SJSA1 (cell line): ENCODE measurements at regions not wholly inside any gene's neighbourhood (a gene's known extent, or its start where the extent isn't known, plus 50 kb on each side); places are given as distances from the start of the nearest gene placed in this dataset.

ENCODE experiments used
- DNase-seq, 2 experiments: peaks; one replicate each; pipeline ENCODE4 v3.0.0-alpha.2; 2015 to 2020; ENCODE audit warnings: low spot score in 2 of 2, low read depth in 1 of 2
- H3K27ac ChIP-seq: fragments of 250-450 bp; sonication (Bioruptor Pico); 2 replicates; pipeline ENCODE4 v1.5.1; 2020; ENCODE audit warnings: mild to moderate bottlenecking, moderate library complexity
- H3K27me3 ChIP-seq: fragments of 250-450 bp; sonication (Bioruptor Pico); replicated peaks from 2 replicates; pipeline ENCODE4 v1.5.1; 2020; ENCODE audit warnings: mild to moderate bottlenecking, moderate library complexity
- H3K36me3 ChIP-seq: fragments of 250-450 bp; sonication (Bioruptor Pico); 2 replicates; pipeline ENCODE4 v1.5.1; 2020; ENCODE audit warnings: mild to moderate bottlenecking
- H3K4me1 ChIP-seq: fragments of 250-450 bp; sonication (Bioruptor Pico); replicated peaks from 2 replicates; pipeline ENCODE4 v1.6.1; 2021; ENCODE audit warnings: mild to moderate bottlenecking
- H3K4me3 ChIP-seq: fragments of 250-450 bp; sonication (Bioruptor Pico); 2 replicates; pipeline ENCODE4 v1.5.1; 2020; ENCODE audit warnings: mild to moderate bottlenecking
- H3K9me3 ChIP-seq: fragments of 250-450 bp; sonication (Bioruptor Pico); replicated peaks from 2 replicates; pipeline ENCODE4 v1.5.1; 2020; ENCODE audit warnings: mild to moderate bottlenecking

DNA sequence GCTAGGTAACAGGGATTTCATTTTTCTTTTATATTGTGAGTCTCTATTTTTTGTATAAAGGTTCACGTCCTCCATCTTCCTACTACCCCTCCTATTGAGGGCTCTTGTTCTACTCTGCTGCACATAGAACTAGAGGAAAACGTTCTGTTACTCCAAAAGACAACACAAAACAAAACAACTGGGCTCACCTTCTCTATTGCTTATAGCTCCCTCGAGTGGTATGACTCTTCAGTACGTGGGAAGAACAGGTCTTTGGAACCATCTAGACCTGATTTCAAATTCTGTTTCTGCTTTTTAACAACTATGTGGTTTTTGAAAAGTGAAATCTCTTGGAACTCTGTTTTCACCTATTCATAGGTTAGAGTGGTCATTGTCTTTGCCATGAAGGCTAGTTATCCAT, 515.3 kb downstream of the SOX2 start:
- Histone ChIP-seq H3K36me3 (no peaks in the 10 kb centered on the region), H3K27ac (no peak overlapping the region), H3K4me3 (no peak overlapping the region), H3K27me3 (no peaks in the 10 kb centered on the region), H3K9me3 (no peaks in the 10 kb centered on the region), H3K4me1 (no peaks in the 10 kb centered on the region)
- DNase-seq = no peak

DNA sequence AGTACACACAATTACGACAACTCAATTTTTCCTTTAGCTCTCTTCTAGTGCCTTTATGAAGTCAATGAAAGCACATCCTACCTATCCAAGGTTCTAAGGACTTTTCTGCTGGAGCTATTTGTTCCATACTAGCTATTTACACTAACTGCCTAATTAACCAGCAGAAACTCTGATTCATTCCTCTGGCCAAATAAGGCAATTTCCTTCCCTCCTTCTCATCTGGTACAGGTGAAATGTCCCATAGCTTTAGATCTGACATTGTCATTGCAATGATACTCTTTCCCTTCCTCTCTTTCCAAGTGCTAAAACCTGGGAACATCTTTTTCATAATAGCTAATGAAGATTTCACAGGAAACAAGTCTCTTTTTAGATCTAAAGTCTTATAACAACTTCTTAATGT, 521.7 kb downstream of the SOX2 start:
- Histone ChIP-seq H3K4me1 (no peaks in the 10 kb centered on the region), H3K4me3 (no peak overlapping the region)
- DNase-seq = no peak

DNA sequence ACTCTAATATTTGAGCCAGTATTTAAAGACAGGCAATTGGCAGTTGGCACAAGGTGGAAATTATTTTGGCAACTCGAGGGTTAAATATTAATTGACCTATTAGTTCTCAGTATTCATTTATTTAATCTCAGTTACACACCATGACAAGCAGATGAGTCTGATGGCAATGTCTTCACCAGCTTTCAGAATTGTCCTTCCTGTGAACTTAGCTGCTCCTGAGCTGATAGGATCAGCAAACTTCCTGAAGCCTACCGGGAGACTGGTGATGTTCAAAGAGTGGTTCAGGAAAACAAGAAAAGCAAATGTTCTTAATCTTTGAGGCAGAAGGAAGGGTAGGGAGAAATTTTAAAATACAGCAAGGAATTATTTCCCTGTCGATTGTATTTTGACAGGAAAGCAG, 522.2 kb downstream of the SOX2 start:
- DNase-seq = no peak
- Histone ChIP-seq H3K36me3 (no peaks in the 10 kb centered on the region), H3K4me1 (no peaks in the 10 kb centered on the region), H3K9me3 (no peaks in the 10 kb centered on the region), H3K4me3 (no peak overlapping the region), H3K27ac (no peak overlapping the region), H3K27me3 (no peaks in the 10 kb centered on the region)

More for the DNA sequence above, 521.7 kb downstream of the SOX2 start:
- H3K9me3 ChIP-seq = no peaks in the 10 kb centered on the region
- H3K27me3 ChIP-seq = no peaks in the 10 kb centered on the region
- H3K36me3 ChIP-seq = no peaks in the 10 kb centered on the region
- no peak overlapping the region for H3K27ac ChIP-seq

DNA sequence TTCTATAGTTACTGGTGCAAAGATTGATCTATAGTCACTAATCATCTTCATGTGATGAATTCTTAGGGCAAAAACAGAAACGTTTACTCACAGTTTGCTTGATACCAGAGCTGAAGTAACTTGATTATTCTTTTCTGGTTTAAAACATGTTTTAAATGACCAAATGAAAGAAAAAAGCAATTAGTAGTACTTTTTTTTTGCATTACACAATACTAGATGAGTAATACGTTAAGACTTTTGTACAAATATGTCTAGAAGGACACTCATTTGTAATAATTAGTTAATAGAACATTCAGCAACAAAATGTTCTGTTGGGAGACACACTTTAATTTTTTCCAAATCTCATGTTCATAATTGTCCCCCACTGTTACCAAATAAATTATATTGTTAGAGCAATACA, 523.2 kb downstream of the SOX2 start:
- Histone ChIP-seq H3K9me3 (no peaks in the 10 kb centered on the region), H3K4me3 (no peak overlapping the region), H3K36me3 (no peaks in the 10 kb centered on the region), H3K27ac (no peak overlapping the region), H3K27me3 (no peaks in the 10 kb centered on the region), H3K4me1 (no peaks in the 10 kb centered on the region)
- DNase-seq = no peak

DNA sequence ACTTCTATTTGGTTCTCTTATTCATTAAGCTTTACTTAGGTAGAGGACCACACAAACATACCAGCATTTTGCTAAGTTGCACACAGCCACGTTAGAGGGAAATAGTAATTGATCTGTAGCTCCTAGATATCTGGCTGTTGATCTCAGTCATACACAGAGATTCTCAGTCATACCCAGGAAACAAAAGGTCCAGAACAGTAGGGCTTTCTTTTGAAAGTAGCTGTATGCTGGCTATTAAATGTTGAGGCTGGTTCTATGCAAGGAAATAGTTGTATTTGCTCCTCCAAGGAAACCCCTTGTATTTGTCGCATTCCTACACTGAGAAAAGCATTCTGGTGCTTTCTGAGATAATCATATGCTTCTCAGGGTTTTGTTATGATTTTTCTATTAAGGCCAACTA, 523.8 kb downstream of the SOX2 start:
- Histone ChIP-seq H3K27me3 (no peaks in the 10 kb centered on the region), H3K4me3 (no peak overlapping the region), H3K27ac (no peak overlapping the region), H3K9me3 (no peaks in the 10 kb centered on the region), H3K4me1 (no peaks in the 10 kb centered on the region), H3K36me3 (no peaks in the 10 kb centered on the region)
- DNase-seq = no peak

DNA sequence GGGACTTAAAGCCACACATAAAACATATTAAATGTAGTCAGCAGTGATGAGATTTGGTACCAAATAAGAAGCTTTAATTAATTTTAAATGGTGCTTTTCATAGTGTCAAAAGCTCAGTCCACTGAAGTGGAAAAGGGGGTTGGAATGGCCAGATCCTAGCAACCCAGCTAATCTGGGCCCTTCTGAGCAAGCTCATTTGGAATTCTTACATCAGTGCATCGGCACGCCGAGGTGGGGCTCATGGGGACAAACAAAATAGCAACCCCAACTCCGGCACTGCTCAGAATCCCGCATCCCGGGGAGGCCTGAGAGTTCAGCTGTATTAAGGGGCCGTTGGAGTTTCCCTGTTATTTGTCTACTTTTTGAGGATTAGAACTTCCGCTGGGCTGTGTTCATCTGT, 526.4 kb downstream of the SOX2 start:
- Histone ChIP-seq H3K27me3 (no peaks in the 10 kb centered on the region), H3K27ac (no peak overlapping the region), H3K9me3 (no peaks in the 10 kb centered on the region), H3K36me3 (no peaks in the 10 kb centered on the region), H3K4me1 (no peaks in the 10 kb centered on the region), H3K4me3 (no peak overlapping the region)
- no peak for DNase-seq

DNA sequence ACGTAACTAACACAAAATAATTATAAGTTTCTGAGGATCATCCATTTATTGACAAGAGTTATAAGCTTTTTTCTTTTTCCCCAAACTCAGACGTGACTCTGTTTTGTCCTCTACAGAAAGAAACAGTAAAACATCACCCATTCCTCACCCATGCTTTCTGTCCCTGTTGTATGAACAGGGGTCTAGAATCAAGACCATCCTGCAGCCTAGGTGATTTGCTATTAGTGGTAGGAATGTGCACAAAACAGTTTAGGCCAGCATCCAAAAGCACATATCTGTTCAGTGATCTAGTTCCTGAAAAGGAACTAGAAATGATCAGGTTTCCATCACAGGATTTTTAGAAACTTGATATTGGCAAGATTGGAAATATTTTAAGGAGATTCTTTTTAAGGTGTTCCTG, 527.6 kb downstream of the SOX2 start:
- Histone ChIP-seq H3K9me3 (no peaks in the 10 kb centered on the region), H3K27me3 (no peaks in the 10 kb centered on the region), H3K4me3 (no peak overlapping the region), H3K27ac (no peak overlapping the region), H3K4me1 (no peaks in the 10 kb centered on the region), H3K36me3 (no peaks in the 10 kb centered on the region)
- DNase-seq = no peak

DNA sequence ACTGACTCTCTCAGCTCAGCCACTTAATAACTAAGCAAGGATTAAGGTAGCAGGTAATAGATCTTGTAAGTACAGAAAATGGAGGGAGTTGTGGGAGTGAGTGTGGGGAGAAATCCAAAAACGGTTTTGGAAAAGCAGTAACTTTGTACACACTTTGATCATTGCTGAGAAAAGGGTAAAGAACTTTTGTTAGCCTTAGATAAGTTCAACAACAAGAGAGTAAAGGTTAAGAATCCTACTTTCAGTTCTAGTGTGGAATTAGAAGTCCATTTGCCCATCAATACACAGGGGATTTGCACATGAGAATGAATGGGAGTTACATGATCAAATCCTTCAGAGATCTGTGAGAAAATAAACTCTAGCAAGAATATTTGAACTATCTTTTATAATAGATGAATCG, 528.7 kb downstream of the SOX2 start:
- Histone ChIP-seq H3K4me3 (no peak overlapping the region), H3K36me3 (no peaks in the 10 kb centered on the region), H3K9me3 (no peaks in the 10 kb centered on the region), H3K27ac (no peak overlapping the region), H3K4me1 (no peaks in the 10 kb centered on the region), H3K27me3 (no peaks in the 10 kb centered on the region)
- DNase-seq = no peak

DNA sequence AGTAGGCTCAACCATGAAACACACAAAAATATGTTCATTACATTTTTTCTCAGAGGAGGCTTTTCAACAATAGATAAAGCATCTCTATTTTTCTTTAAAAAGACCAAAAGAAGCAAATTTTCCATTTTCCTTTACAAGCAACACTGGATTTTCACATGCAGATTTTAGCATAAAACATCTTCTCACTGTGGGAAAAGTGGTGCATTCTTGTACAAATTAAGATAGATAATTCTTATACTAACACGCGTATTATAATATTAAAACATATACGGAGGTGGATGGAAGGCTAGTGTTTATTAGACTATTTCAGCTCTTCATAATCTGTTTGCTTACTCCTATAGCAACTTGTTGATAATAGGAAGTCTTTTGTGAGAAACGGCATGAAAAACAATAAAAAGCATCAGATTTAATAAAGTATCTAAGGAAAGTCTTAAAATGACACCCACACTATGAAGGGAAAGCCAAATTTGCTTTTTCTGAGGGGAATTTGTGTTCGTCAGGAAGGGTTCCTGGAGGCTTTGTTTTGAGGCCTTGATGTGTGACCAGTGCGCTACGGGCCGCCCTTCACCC, 529.6 kb downstream of the SOX2 start:
- Histone ChIP-seq H3K9me3 (no peaks in the 10 kb centered on the region), H3K4me3 (no peak overlapping the region), H3K27ac (no peak overlapping the region), H3K36me3 (no peaks in the 10 kb centered on the region), H3K27me3 (no peaks in the 10 kb centered on the region), H3K4me1 (no peaks in the 10 kb centered on the region)
- DNase-seq = no peak

DNA sequence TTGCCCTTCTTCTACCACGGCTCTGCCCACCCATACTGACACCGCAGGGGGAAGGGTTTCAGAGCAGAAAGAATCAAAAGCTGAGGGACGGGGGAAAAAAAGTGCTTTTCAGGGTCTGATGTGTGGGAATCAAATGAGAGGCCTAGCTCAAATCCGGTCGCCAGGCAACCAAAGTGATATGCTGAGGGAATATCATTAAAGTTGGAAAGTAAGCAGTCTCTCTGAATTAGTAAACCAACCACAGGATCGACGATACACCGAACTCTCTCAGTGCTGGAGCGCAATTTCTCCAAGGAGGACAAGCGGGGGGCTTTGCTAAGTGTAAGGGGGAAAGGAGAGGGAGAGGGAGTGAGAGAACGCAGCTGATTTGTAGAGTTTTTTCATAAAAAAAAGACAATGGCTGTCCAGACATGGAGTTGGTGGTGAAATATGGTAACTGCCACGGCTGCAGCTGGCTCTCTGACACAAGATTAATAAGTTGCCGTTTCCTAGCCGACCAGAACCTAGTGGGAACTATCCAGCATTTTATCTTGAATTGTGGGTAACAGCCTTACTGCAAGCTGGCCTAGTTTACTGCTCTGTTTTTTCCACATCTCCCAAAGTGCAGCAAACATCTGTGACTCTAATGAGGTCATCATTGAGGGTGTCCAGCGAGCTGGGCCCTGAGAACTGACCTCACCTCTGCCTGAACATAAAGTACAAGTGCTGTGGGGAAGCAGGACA, 530.2 kb downstream of the SOX2 start:
- no peaks in the 10 kb centered on the region for H3K4me1 ChIP-seq
- no peaks in the 10 kb centered on the region for H3K27me3 ChIP-seq
- no peak overlapping the region for H3K27ac ChIP-seq
- DNase-seq = no peak
- H3K36me3 ChIP-seq = no peaks in the 10 kb centered on the region
- H3K9me3 ChIP-seq = no peaks in the 10 kb centered on the region
- H3K4me3 ChIP-seq = no peak overlapping the region

DNA sequence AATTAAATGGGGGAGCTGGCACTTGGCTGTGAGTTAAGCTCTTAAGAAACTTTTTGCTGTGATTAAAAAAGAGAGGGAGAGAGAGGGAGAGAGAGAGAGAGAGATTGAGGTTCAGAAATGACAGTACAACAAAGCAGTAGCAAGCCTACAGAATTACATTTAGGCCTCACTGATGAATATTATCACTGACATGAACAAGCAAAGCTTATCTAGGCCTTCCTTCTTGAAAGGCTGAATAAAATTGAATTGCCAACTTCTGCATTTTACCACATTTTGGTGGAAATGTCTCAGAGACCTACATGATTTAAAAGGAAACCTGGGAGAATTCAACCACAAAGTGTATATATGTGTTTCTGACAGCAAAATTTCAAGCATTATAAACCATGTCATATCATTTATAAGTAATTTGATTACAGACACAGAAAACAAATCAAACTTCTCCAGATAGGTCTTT, 530.8 kb downstream of the SOX2 start:
- no peak overlapping the region for H3K4me3 ChIP-seq
- H3K4me1 ChIP-seq = no peaks in the 10 kb centered on the region
- no peak overlapping the region for H3K27ac ChIP-seq
- no peaks in the 10 kb centered on the region for H3K27me3 ChIP-seq
- no peak for DNase-seq
- no peaks in the 10 kb centered on the region for H3K9me3 ChIP-seq
- no peaks in the 10 kb centered on the region for H3K36me3 ChIP-seq

DNA sequence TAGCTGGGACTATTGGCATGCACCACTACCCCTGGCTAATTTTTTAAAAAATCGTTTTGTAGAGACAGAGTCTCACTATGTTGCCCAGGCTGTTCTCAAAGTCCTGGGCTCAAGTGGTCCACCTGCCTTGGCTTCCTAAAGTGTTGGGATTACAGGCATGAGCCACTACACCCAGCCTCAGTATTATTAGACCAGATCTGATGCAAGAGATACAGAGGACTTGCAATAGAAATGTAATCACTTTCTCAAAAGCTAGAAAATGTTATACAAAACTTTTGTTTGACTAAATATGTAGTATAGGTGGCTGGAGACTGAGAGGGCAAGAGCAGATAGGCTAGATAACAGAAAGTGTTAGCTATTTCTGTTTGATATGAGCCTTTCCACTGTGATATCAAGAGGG, 531.9 kb downstream of the SOX2 start:
- no peak overlapping the region for H3K4me3 ChIP-seq
- H3K27me3 ChIP-seq = no peaks in the 10 kb centered on the region
- H3K9me3 ChIP-seq = no peaks in the 10 kb centered on the region
- no peak overlapping the region for H3K27ac ChIP-seq
- no peaks in the 10 kb centered on the region for H3K36me3 ChIP-seq
- DNase-seq = no peak
- peaks cover 3% of the 10 kb centered on the region; the same call in 1 of the 2 replicates for H3K4me1 ChIP-seq

DNA sequence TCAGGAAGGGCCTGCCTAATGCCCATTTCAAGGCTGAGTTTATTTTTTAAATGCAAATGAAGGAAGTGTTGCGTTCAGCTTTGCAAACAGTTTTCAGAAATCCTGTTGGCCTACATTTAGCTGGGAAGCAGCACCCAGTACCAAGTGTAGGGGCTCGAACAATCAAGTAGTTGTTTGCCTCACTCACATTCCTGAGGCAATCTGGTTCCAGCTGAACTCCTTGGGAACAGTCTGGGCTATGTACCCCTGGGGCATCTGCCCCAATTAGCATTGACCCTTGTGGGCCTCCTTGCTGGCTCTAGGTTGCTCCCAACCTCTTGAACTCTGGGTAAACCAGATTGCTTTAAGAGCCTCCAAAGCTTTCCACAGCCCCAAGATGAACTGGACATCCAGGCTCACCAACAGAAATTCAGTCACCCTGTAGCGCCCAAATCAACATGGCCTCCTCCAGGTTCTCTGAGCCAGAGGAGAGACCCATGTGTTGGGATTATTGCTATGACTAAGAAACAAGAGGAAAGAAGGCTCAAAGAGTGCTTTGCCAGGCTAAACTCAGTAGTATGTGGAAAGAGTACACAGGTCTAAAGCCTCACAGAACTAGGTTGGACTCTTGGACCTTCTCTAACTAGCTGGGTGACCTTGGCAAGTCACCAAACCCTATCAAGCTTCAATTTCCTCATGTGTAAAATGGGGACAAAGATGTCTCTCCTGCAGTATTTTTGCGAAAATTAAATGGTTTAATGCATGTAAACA, 532.7 kb downstream of the SOX2 start:
- Histone ChIP-seq H3K4me3 (no peak overlapping the region), H3K27me3 (no peaks in the 10 kb centered on the region), H3K27ac (no peak overlapping the region), H3K4me1 (peaks cover 4% of the 10 kb centered on the region; the same call in 1 of the 2 replicates), H3K9me3 (no peaks in the 10 kb centered on the region), H3K36me3 (no peaks in the 10 kb centered on the region)
- no peak for DNase-seq

DNA sequence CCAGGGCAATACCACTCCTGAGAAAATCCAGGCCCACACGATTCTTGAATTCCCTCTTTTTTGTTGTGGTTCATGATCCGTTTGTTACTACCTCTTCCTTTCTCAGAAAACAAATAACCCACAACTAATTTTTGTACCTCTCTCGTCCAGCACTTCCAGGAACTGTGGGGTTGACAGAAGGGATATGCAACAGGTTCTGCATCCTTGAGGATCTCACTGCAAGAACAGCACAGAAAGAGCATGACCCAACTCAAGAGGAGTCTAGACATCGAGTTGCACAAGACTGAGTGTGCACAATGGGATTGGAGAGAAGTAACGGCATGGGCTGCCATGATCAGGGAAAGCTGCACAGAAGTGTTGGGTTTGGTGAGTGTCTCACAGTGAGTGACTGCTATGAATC, 533.3 kb downstream of the SOX2 start:
- Histone ChIP-seq H3K27me3 (no peaks in the 10 kb centered on the region), H3K27ac (no peak overlapping the region), H3K4me3 (no peak overlapping the region), H3K4me1 (peaks cover 4% of the 10 kb centered on the region; the same call in 1 of the 2 replicates), H3K9me3 (no peaks in the 10 kb centered on the region), H3K36me3 (no peaks in the 10 kb centered on the region)
- no peak for DNase-seq
